GM20000 (cell line): ENCODE measurements at regions not wholly inside any gene's neighbourhood (a gene's known extent, or its start where the extent isn't known, plus 50 kb on each side); places are given as distances from the start of the nearest gene placed in this dataset.

ENCODE experiments used
- DNase-seq: peaks from one replicate; pipeline ENCODE4 v3.0.0; 2012; ENCODE audit warnings: low spot score
- TF ChIP-seq, protein P1 (sequence below): IDR thresholded peaks from 2 replicates; pipeline ENCODE4 v1.5.1; 2012; ENCODE audit warnings: mild to moderate bottlenecking, control low read depth; ENCODE audit errors: extremely low read depth, missing control alignments

- TF ChIP-seq, protein P1, sequence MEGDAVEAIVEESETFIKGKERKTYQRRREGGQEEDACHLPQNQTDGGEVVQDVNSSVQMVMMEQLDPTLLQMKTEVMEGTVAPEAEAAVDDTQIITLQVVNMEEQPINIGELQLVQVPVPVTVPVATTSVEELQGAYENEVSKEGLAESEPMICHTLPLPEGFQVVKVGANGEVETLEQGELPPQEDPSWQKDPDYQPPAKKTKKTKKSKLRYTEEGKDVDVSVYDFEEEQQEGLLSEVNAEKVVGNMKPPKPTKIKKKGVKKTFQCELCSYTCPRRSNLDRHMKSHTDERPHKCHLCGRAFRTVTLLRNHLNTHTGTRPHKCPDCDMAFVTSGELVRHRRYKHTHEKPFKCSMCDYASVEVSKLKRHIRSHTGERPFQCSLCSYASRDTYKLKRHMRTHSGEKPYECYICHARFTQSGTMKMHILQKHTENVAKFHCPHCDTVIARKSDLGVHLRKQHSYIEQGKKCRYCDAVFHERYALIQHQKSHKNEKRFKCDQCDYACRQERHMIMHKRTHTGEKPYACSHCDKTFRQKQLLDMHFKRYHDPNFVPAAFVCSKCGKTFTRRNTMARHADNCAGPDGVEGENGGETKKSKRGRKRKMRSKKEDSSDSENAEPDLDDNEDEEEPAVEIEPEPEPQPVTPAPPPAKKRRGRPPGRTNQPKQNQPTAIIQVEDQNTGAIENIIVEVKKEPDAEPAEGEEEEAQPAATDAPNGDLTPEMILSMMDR = no peak
- DNase-seq = no peak
Measured at GRCh38 chr13:50732712-50733111, 110.8 kb downstream of the DLEU7 start.

- DNase-seq = no peak
- TF ChIP-seq, protein P1 = no peak
Measured at GRCh38 chr13:50733392-50733791, 110.1 kb downstream of the DLEU7 start.

DNA sequence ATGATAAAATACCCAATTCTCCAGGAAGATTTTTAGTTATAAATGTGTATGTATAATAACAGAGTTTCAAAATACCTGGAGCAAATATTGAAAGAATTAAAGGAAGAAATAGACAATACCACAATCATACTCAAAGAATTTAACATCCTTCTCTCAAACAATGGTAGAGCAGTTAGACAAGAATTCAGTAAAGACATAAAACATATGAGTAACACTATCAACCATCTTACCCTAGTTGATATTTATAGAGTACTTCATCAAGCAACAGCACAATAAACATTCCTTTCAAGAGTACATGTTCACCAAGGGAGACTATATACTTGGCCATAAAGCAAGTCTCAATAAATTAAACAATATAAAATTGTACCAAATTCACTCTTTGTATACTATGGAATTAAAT lies 108.4 kb downstream of the DLEU7 start:
- no peak for DNase-seq
- TF ChIP-seq, protein P1 = no peak

GRCh38 chr13:50740052-50740741 lies 103.3 kb downstream of the DLEU7 start:
- DNase-seq = no peak
- TF ChIP-seq, protein P1 = no peak

DNA sequence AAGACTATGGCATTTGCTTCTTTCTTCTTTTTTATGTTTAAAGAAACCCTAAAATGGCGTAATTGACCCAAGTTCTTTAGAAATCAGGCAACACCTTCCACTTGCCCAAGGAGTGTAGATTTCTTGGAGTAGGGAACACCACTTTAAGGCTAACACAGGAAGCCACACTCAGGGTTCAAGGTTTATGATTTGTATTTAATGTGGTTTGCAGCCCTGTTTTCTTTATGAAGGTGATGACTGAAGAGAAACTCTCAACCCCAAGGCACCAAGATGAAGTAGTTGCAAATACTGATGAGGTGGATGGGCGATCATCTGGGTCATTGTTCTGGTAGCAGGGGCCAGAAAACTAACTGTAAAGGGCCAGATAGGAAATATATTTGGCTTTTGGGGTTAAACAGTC lies 101.1 kb downstream of the DLEU7 start:
- no peak for DNase-seq
- TF ChIP-seq, protein P1 = no peak

GRCh38 chr13:50742968-50743367 lies 100.5 kb downstream of the DLEU7 start:
- DNase-seq = no peak
- TF ChIP-seq, protein P1 = no peak

DNA sequence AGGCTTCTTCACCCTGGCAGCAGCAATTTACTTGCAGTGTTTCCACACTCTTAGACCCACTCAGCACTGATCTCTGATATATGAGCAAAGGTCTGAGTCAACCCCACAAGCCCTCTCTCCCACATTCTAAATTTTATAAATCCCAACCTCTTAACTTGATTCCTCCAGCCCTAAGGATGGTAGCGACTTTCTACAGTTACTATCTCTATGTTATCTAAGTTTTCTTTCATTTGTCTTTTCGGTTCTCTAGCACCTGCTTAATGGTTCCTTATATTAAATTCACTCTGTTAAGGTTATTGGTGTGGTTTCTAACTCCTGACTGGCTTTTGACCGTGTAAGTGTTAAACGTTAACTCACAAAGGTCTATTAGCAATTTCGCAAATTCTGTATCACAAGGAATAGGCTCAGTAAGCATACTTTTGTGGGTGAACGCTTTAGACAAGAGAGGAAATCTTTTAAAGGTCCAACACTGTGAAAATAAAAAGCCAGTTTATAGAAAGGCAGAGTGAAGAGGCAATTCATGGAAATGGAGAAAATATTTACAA lies 99.3 kb downstream of the DLEU7 start:
- TF ChIP-seq, protein P1 = no peak
- DNase-seq = no peak
